ENCODE measurements at regions not wholly inside any gene's neighbourhood (a gene's known extent, or its start where the extent isn't known, plus 50 kb on each side); places are given as distances from the start of the nearest gene placed in this dataset.

GRCh38 chr6:90663873-90664272, 77.0 kb upstream of the MAP3K7 start:
- TF ChIP-seq CTCF (IDR thresholded peaks at IDR 0.05) (no peak), POLR2A (IDR thresholded peaks at IDR 0.05) (no peak)

Measured in thyroid gland (tissue), 4 donors.